Urothelium cell line (cell line): ENCODE measurements at regions not wholly inside any gene's neighbourhood (a gene's known extent, or its start where the extent isn't known, plus 50 kb on each side); places are given as distances from the start of the nearest gene placed in this dataset.
A peak's percentile ranks its signal among the peaks of the same experiment; 100 is the strongest.
"Not testable (repeated sequence)": the region's sequence is repeated elsewhere in the genome, so short reads cannot be mapped to it uniquely, and the experiment has no call there.

ENCODE experiments used
- DNase-seq: peaks from one replicate; pipeline ENCODE4 v3.0.0; 2011; ENCODE audit warnings: low spot score, mixed read lengths
- FAIRE-seq: peaks from 2 replicates; lab custom pipeline; 2011; peaks lifted over from hg19 to GRCh38; lab: Jason Lieb, UNC

DNA sequence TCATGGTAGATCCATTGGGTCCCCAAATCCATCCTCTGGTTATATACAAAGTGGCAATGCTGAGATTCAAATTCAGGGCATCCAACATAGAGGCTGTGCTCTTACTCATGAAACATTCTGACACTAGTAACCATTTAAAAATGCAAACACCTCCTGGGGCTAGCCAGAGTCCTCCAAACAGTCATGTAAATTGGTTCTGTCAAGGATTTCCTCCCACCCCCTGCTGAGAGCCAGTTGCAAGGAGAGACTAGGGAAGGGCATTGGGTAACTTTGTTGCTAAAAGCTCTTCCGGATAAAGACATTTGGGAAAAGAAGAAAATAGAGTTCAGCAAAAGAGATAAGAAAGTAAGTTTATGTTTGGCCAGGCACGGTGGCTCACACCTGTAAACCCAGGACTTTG, 58.3 kb downstream of the ART5 start:
- not testable (repeated sequence) for DNase-seq, FAIRE-seq

DNA sequence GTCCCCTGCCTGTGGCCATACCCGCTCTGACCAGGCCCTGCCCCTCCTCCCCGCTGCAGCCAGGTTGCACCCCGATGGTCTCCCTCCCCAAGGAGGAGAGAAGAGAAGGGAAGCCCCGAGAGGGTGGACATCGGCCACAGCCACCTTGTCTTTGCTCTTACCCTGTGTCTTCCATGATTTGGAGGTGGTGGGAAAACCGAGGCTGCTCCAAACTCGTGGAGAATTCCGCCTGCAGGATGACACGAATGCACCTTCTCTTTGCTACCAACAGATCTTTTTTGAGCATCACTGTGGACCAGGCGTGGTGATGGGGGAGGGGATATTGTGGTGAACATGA, 60.4 kb downstream of the ART5 start:
- peak; percentile 38 for DNase-seq
- not testable (repeated sequence) for FAIRE-seq

DNA sequence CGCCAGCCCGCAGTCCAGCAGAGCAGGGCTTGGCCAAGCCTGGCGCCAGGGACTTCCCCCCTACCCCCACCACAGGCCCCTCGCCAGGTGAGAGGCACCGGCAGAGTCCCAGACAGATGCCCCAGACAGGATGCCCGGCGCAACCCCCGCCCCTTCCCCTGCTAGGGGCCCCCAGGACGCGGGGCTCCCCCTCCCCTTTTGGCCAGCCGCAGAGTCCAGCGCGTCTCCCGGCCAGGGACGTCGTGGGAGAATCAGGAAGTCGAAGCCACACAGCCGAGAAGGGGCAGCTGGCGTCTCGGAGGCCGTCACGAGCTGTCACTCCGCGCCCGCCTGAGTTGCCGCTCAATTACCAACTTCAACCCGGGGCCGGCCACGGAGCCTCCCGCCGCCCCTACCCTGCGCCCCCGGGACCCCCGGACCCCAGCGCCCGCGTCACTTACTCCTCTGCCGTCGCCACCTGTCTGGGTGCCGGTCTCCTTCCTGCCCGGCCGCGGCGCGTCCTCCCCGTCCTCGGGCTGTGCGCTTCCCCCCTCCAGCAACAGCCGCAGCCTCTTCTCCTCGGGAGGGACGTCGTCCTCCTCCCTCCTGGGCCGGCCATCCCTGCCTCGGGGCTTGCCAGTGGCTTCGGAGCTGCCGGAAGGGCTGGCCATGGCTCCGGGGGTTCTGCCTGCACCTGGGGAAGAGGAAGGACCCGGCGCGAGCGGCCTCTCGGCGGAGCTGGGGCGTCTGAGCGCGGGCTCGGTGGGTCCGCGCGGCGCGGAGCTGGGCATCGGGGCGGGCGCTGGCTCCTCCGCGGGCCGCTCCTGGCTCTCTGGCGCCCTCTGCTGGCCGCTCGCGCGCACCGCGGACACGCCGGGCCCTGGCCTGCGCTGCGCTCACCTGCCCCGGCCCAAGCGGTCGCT, 61.1 kb downstream of the ART5 start:
- FAIRE-seq, DNase-seq: not testable (repeated sequence)

DNA sequence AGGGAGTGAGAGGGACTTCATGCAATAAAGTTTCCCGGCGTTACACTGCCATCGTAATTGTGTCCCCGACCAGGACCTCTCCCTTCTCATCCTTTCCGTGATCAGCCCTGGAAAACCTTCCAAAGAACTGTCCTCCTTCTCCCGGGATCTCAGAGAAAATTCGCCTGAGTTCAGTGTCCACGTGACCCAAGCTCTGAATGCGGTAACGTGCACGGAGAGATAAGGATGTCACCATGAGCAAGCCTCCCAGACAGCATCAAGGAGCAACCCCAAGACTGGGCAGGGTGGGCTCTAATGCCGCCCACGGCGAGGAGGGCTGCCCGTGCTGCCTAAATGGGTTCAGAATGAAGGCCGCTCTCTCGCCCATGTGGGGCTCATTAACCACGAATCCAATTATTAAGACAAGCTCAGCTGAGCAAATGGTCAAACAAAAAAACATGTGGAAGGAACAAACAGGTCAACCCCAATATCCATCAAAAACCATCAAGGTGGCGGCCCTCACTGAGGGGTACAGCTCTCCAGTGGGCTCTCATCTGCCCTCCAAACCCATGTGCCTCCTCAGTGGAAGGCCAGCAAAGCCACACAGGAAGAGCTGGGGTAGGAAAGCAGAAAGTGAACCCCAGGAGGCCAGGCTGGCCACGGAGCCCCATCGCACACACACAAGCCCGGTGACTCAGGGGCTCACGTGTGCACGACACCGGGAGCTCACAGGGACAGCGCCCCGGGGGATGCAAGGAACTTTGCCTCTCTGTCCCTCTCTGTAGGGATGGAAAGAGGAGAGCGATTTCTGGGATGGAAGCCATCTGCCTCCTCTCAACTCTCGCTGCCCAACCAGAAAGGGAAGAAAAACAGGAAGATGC, 62.0 kb downstream of the ART5 start:
- not testable (repeated sequence) for FAIRE-seq

DNA sequence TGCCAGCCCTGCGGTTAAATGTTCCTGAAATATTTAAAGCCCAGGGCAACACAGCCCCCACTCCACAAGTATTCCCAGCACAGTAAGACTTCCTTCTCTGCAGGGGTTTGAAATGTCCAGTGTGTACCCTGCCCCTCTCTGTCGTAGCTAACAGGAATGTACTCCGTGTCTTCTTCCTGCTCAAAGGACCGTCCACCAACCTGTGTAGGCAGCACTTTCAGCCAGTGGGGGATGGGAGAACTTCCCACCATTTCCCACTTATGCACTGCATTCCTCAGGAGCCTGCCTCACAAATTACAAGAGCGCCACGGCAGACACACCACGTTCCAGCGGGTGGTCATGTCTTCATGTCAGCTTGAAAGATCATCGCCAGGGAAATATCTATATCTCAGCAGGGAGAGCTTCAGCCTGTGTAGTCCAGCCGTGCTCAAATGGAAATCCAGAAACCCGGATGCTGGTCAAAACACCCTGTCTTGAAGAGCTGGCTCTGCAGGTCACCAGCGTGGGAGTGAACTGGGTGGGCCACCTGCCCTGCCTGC, 65.7 kb downstream of the ART5 start:
- not testable (repeated sequence) for FAIRE-seq, DNase-seq

More for the DNA sequence above, 62.0 kb downstream of the ART5 start:
- not testable (repeated sequence) for DNase-seq

DNA sequence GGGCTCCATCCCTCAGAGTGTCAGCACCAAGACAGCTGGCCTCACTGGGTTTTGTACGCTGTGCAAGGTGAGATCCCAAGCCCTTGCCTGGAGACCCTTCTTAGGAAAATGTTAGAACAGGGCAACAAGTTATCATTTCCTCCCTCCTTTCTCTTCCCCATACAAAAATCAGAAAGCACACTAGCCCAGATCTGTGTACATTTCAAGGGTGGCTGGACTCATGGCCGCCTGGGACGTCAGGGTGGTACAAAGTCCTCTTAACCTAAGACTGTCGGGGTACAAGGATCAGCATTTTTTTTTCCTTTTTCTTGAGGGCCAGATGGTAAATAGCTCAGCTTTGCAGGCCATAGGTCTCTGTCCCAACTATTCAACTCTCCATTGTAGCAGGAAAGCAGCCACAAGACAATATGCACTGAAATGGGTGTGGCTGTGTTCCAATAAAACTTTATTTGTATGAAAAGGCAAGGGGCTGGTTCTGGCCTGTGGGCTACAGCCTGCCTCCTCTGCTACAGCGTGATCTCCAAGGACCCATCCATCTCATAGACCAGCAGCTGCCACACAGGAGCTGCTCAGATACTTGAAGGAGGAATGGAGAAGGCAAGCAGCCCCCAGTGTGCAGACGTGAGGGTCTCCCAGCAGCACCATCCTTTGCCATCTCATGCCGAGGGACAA, 68.7 kb downstream of the ART5 start:
- not testable (repeated sequence) for DNase-seq, FAIRE-seq

DNA sequence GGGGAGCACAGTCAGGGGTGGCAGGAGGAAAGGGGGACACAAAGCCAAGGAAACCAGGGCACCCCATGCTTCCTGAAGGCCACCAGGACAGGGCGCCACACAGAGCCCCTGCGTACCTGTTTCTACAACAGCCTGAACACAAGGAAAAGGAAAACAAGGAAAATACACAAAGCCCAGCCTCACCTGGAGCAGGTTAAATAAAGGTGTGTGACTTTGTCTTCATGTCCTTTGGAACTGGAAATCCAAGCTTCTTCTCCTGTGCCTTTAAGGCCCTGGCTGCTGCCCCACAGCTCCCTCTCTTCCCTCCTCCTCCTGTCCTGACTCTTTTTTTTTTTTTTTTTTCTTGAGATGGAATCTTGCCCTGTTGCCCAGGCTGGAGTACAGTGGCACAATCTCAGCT, 70.0 kb downstream of the ART5 start:
- not testable (repeated sequence) for DNase-seq, FAIRE-seq

DNA sequence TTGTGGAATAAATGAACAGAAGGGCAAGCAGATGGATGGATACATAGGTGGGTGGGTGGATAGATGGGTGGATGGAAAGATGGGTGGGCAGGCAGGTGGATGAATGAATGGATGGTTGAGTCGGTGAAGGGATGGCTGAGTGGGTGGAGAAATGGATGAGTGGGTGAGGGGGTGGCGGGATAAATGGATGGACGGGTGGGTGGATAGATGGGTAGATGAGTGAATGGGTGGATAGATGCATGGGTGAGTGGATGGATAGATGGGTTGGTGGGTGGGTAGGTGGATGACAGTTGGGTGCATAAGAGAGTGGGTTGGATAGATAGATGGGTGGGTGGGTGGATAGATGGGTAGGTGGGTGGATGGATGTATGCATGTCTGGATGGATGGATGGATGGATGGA, 76.0 kb downstream of the ART5 start:
- FAIRE-seq = not testable (repeated sequence)

DNA sequence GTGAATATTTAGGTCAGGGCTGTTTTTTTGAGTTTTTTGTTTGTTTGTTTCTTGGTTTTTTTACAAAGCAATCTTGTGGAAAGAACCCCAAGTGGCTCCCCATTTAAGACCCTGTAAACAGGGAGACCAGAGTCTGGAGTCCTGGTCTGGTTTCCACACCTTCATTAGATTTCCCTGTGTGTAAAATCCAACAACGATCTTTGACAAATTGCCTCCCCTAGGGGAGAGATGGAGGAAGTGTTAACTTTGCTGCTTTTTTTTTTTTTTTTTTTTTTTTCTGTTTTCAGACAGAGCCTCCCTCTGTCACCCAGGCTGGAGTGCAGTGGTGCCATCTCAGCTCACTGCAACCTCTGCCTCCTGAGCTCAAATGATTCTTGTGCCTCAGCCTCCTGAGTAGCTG, 77.4 kb downstream of the ART5 start:
- not testable (repeated sequence) for FAIRE-seq, DNase-seq

More for the DNA sequence above, 76.0 kb downstream of the ART5 start:
- DNase-seq = not testable (repeated sequence)

DNA sequence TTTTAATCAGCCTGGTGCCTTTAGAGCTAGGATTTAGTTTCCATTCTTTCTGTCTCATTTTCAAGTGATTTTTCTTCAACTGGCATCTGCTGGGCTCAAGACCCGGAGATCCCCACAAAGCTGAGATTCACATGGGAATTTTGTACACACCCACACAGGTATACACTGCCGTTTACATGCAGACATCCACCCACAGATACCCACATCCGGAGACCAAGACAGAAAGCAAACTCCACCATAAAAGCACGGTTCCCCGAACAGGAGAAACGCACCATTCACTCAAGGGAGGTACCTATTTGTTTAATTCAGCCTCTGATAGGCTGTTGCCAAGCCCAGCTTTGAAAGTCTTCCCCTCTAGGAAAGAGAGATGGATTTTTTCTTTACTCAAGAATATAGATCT, 87.2 kb downstream of the ART5 start:
- FAIRE-seq, DNase-seq: not testable (repeated sequence)

DNA sequence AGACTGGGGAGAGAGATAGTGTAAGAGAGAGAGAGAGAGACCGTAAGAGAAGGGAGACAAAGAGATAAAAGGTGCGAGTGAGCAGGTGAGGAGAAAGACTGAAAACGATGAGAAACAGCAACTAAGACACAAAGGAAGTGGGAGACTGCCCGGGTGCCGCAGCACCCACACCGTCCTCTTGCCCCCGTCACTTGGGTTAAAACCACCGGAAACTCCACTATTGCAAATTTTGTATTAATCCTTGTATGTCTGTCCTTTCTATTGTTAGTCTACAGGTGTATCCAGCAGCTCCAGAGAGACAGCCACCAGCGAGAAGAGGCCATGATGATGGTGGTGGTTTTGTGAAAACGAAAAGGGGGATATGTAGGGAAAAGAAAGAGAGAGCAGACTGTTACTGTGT, 96.8 kb downstream of the ART5 start:
- not testable (repeated sequence) for DNase-seq, FAIRE-seq

DNA sequence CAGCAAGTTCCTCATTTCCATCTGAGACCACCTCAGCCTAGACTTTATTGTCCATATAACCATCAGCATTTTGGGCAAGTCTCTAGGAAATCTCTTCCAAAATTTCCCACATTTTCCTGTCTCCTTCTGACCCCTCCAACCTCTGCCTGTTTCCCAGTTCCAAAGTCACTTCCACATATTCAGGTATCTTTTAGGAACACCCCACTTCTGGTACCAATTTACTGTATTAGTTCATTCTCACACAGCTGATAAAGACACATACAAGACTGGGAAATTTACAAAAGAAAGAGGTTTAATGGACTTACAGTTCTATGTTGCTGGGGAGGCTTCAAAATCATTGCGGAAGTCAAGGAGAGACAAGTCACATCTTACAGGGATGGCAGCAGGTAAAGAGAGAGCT, 103.6 kb downstream of the ART5 start:
- DNase-seq, FAIRE-seq: not testable (repeated sequence)

DNA sequence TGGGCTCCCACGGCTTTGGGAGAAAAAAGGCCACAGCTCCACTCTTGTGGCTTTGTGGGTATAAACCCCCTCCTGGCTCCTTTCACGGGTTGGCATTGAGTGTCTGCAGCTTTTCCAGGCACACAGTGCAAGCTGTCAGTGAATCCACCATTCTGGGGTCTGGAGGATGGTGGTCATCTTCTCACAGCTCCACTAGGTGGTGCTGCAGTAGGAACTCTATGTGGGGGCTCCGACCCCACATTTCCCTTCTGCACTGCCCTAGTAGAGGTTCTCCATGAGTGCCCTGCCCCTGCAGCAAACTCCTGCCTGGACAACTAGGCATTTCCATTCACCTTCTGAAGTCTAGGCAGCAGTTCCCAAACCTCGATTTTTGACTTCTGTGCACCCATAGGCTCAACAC, 104.5 kb downstream of the ART5 start:
- FAIRE-seq, DNase-seq: not testable (repeated sequence)

DNA sequence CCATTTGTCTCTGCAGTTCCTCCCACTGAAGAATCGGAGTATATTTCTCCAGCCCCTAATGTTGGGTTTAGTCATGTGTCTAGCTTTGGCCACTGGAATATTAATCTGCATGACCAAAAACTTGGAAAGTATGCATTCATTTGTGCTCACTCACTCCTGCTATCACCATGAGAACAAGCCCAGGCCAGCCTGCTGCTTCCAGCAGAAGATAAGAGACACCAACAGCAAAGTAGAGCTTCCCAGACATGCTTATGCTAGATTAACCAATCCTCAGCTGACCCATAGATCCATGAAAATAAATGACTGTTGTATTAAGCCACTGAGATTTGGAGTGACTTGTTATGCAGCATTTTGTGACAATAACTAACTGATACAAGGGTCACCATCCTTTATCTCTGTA, 108.8 kb downstream of the ART5 start:
- DNase-seq, FAIRE-seq: not testable (repeated sequence)

DNA sequence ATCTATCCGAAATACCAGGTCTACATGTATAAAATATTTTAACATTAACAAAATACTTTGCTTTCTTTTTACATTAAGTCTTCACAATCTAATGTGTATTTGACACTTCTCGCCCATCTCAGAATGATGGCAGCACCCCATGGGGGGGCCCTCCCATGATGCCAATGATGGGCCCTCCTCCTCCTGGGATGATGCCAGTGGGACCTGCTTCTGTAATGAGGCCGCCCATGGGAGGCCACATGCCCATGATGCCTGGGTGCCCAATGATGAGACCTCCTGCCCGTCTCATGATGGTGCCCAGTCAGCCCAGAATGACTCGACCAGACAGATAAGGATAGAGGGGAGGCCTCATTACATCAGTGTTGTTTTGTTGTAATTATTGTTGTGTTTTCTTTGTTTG, 110.5 kb downstream of the ART5 start:
- DNase-seq, FAIRE-seq: not testable (repeated sequence)

DNA sequence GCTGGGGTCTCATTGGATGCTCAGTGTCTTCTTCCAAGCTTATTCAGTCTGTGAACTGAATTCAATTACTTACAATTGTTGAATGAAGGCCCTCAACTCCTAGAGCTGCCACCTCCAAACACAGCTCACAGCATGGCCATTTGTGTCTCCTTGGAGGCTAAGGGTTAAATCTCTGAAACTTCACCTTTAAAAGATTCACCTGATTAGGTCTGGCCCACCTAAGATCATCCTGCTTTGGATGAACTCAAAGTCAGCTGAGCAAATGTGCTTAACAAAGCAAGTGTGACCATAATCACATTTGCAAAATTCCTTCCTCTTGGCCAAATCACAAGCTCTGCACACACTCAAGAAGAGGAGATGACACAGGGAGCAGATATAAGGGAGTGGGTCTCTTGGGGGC, 118.2 kb downstream of the ART5 start:
- FAIRE-seq, DNase-seq: not testable (repeated sequence)

DNA sequence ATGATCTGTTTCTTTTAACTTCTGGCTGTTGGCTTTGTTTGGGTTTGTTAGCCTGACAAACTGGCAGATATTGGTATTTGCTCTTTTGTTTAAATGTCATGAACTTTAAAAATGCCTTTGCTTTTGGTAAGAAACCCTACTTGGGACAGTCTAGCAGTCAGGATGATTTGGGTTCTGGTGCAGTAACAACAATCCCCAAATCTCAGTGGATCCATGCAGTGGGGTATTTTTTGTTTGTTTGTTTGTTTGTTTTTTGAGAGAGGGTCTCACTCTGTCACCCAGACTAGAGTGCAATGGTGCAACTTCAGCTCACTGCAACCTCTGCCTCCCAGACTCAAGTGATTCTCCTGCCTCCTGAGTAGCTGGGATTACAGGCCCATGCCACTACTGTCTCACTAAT, 120.9 kb downstream of the ART5 start:
- FAIRE-seq, DNase-seq: not testable (repeated sequence)

DNA sequence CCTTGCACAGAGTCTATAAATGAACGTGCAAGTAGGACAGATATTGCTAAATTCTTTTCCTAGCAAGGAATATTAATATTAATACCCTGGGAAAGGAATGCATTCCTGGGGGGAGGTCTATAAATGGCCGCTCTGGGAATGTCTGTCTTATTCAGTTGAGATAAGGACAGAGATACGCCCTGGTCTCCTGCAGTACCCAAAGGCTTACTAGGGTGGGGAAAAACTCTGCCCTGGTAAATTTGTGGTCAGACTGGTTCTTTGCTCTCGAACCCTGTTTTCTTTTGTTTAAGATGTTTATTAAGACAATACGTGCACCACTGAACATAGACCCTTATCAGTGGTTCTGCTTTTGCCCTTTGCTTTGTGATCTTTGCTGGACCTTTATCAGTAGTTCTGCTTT, 122.0 kb downstream of the ART5 start:
- FAIRE-seq, DNase-seq: not testable (repeated sequence)

DNA sequence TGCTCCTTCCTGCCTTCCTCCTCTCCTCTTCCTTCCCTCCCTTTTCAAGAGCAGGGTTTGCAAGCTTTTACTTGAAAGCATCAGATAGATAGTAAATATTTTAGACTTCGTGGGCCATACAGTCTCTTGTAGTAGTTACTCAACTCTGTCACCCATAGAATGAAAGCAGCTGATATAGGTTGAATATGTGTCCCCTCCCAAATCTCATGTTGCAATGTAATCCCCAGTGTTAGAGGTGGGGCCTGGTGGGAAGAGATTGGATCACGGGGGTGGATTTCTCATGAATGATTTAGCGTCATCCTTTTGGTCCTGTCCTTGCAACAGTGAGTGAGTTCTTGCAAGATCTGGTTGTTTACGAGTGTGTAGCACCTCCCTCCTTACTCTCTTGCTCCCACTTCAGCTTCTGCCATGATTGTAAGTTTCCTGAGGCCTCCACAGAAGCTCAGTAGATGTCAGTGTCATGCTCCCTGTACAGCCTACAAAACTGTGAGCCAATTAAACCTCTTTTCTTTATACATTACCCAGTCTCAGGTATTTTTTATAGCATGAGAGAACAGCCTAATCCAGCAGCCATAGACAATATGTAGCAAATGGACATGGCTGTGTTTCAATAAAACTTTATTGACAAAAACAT, 124.7 kb downstream of the ART5 start:
- DNase-seq, FAIRE-seq: not testable (repeated sequence)
